Body of pancreas (tissue), 4 donors: ENCODE measurements at regions not wholly inside any gene's neighbourhood (a gene's known extent, or its start where the extent isn't known, plus 50 kb on each side); places are given as distances from the start of the nearest gene placed in this dataset.

Source experiments
- CTCF ChIP-seq, 7 experiments: fragments of 450-650 bp in 4 of 7; fragments of 200-600 bp in 3 of 7; sonication (generic) in 3 of 7; IDR thresholded peaks; one replicate each; pipeline ENCODE4 v1.5.1; 2016 to 2019; ENCODE audit warnings: antibody characterized with exemption in 7 of 7
- POLR2A ChIP-seq, 3 donors: fragments of 450-650 bp; IDR thresholded peaks; one replicate each; pipeline ENCODE4 v1.6.1; 2016; ENCODE audit warnings: antibody characterized with exemption in 3 of 3, mild to moderate bottlenecking in 2 of 3

GRCh38 chr7:81187753-81188152 lies 268.9 kb upstream of the SEMA3C start:
- no peak for TF ChIP-seq POLR2A (IDR thresholded peaks at IDR 0.05)
- TF ChIP-seq CTCF (IDR thresholded peaks at IDR 0.05) = no peak
